HepG2 (cell line): ENCODE measurements at regions not wholly inside any gene's neighbourhood (a gene's known extent, or its start where the extent isn't known, plus 50 kb on each side); places are given as distances from the start of the nearest gene placed in this dataset.

Experiments used
- ATAC-seq: fragments of 200-7000 bp; cut with Tn5 transposase; 3 replicates; pipeline ENCODE4 v1.9.1; 2020; ENCODE audit warnings: mild to moderate bottlenecking, moderate library complexity
- BruUV-seq: library from RNA; stranded (reverse); fragments of 400-500 nt; replicated peaks from 2 replicates; lab custom pipeline; 2021; lab: Mats Ljungman, UMichigan
- CTCF ChIA-PET: fragments of 300-600 bp; formaldehyde crosslinking; extraction: SDS; loops from one replicate; lab custom pipeline; 2021; ENCODE audit warnings: low total read pairs, inconsistent platforms, low intra/inter-chr PET ratio; lab: Yijun Ruan, JAX
- POLR2A ChIA-PET: fragments of 350-600 bp; sonication (Branson Sonifier 250); formaldehyde crosslinking; loops from one replicate; lab custom pipeline; 2020; ENCODE audit warnings: antibody characterized with exemption, inconsistent platforms; lab: Yijun Ruan, JAX
- DNase-seq: peaks from one replicate; pipeline ENCODE4 v3.0.0-alpha.2; 2015; ENCODE audit warnings: low spot score
- FAIRE-seq: peaks from 3 replicates; lab custom pipeline; 2011; peaks lifted over from hg19 to GRCh38; lab: Jason Lieb, UNC
- H2AFZ ChIP-seq: one replicate; pipeline ENCODE4 v1.6.1; 2011; ENCODE audit warnings: low read length, inconsistent platforms
- H3K27ac ChIP-seq: fragments of 300-600 bp; 3 replicates; pipeline ENCODE4 v1.8.0; 2011; ENCODE audit warnings: mixed run types, mild to moderate bottlenecking, mixed read lengths, low read length, inconsistent platforms; ENCODE audit not compliant: insufficient read depth; ENCODE audit errors: extremely low read length
- H3K27me3 ChIP-seq, 2 experiments: fragments of 200-600 bp in 1 of 2; 2 replicates in 1 of 2; 3 replicates in 1 of 2; pipeline versions ENCODE4 v1.6.0 to v1.8.0; 2011; ENCODE audit warnings: low read length in 2 of 2, mild to moderate bottlenecking in 2 of 2, moderate library complexity in 2 of 2, inconsistent platforms in 1 of 2; ENCODE audit not compliant: insufficient read depth in 2 of 2, control insufficient read depth in 1 of 2
- H3K36me3 ChIP-seq, 2 experiments: fragments of 200-600 bp in 1 of 2; replicated peaks in 1 of 2; 2 replicates in 1 of 2; 3 replicates in 1 of 2; pipeline versions ENCODE4 v1.5.1 to v1.8.0; 2011; ENCODE audit warnings: low read length in 2 of 2, inconsistent platforms in 1 of 2; ENCODE audit not compliant: insufficient read depth in 2 of 2, control insufficient read depth in 1 of 2
- H3K4me1 ChIP-seq: 2 replicates; pipeline ENCODE4 v1.5.1; 2012; ENCODE audit warnings: low read length, inconsistent platforms; ENCODE audit not compliant: insufficient read depth
- H3K4me2 ChIP-seq: 2 replicates; pipeline ENCODE4 v1.6.0; 2011; ENCODE audit warnings: low read depth, low read length, inconsistent platforms
- H3K4me3 ChIP-seq, 3 experiments: fragments of 200-600 bp in 1 of 3; sonication (generic), shearing (Covaris generic) in 1 of 3; replicated peaks in 1 of 3; 2 replicates each; pipeline ENCODE4 v1.5.1; 2011 to 2016; ENCODE audit warnings: low read length in 3 of 3, inconsistent platforms in 2 of 3, low read depth in 2 of 3, mild to moderate bottlenecking in 2 of 3, control low read depth in 1 of 3, mixed read lengths in 1 of 3; ENCODE audit not compliant: insufficient read depth in 1 of 3
- H3K79me2 ChIP-seq: one replicate; pipeline ENCODE4 v1.6.1; 2011; ENCODE audit warnings: low read length, inconsistent platforms; ENCODE audit not compliant: insufficient read depth
- H3K9ac ChIP-seq: 2 replicates; pipeline ENCODE4 v1.6.0; 2011; ENCODE audit warnings: mild to moderate bottlenecking, low read depth, low read length, inconsistent platforms; ENCODE audit not compliant: insufficient read depth
- H3K9me3 ChIP-seq: 2 replicates; pipeline ENCODE4 v1.5.1; 2012; ENCODE audit warnings: mild to moderate bottlenecking, low read length
- H4K20me1 ChIP-seq: 2 replicates; pipeline ENCODE4 v1.6.0; 2011; ENCODE audit warnings: inconsistent platforms, mild to moderate bottlenecking, low read length, moderate library complexity; ENCODE audit not compliant: insufficient read depth
- AKNA ChIP-seq: sonication (generic); formaldehyde crosslinking; IDR thresholded peaks from 2 replicates; pipeline ENCODE4 v1.4.0; 2020; ENCODE audit warnings: missing genetic modification reagents, borderline replicate concordance
- CSRNP1 ChIP-seq: sonication (generic); formaldehyde crosslinking; IDR thresholded peaks from 2 replicates; pipeline ENCODE4 v1.8.1; 2023; ENCODE audit warnings: mild to moderate bottlenecking, missing genetic modification reagents
- GRHL1 ChIP-seq: sonication (generic); formaldehyde crosslinking; conservative IDR thresholded peaks from 2 replicates; pipeline ENCODE4 v1.8.0; 2022; ENCODE audit warnings: missing genetic modification reagents
- HIVEP1 ChIP-seq: sonication (generic); formaldehyde crosslinking; IDR thresholded peaks from 2 replicates; pipeline ENCODE4 v1.4.0; 2020; ENCODE audit warnings: mild to moderate bottlenecking, missing genetic modification reagents
- MAFK ChIP-seq, 2 experiments: IDR thresholded peaks in 1 of 2; conservative IDR thresholded peaks in 1 of 2; 2 replicates each; pipeline ENCODE4 v1.6.1; 2011; ENCODE audit warnings: improper control_type of control experiment in 2 of 2, low read length in 2 of 2
- RELA ChIP-seq: sonication (generic); formaldehyde crosslinking; IDR thresholded peaks from 2 replicates; pipeline ENCODE4 v1.4.0; 2020; ENCODE audit warnings: missing genetic modification reagents
- RERE ChIP-seq: IDR thresholded peaks from 2 replicates; pipeline ENCODE4 v1.6.1; 2016; ENCODE audit warnings: low read depth, missing genetic modification reagents, missing compliant biosample characterization
- RORA ChIP-seq: sonication (generic); formaldehyde crosslinking; IDR thresholded peaks from 2 replicates; pipeline ENCODE4 v1.5.0; 2020; ENCODE audit warnings: mild to moderate bottlenecking, missing genetic modification reagents, moderate library complexity
- STAT5B ChIP-seq: sonication (generic); formaldehyde crosslinking; IDR thresholded peaks from 2 replicates; pipeline ENCODE4 v1.4.0; 2020; ENCODE audit warnings: missing genetic modification reagents
- ZNF180 ChIP-seq: sonication (generic); formaldehyde crosslinking; IDR thresholded peaks from 2 replicates; pipeline ENCODE4 v1.4.0; 2020; ENCODE audit warnings: low read depth, missing genetic modification reagents, borderline replicate concordance
- ZNF317 ChIP-seq: sonication (generic); formaldehyde crosslinking; IDR thresholded peaks from 2 replicates; pipeline ENCODE4 v1.5.0; 2020; ENCODE audit warnings: mild to moderate bottlenecking, missing genetic modification reagents
- WGBS: methylation state at CpG from one replicate; pipeline ENCODE4 v1.1.6; 2017; ENCODE audit warnings: low lambda C conversion rate; 5-methylcytosine and 5-hydroxymethylcytosine counted together
- in situ Hi-C: cut with HindIII; loops from 2 replicates; pipeline ENCODE4 v1.10.0; 2017; ENCODE audit warnings: low pct_unique_long_range_greater_than_20kb; ENCODE audit not compliant: extremely low pct_ligation_motif_present
- intact Hi-C: fragments of 100-400 bp; cut with micrococcal nuclease; formaldehyde crosslinking; loops from one replicate; pipeline ENCODE4 v1.10.0; 2022; ENCODE audit not compliant: unreplicated experiment

GRCh38 chr14:81940651-81941050 is 407.0 kb upstream of the SEL1L start:
- BruUV-seq, result no TSS peak
- Histone ChIP-seq H3K4me2 (no peak overlapping the region), H4K20me1 (no peaks in the 10 kb centered on the region), H3K9me3 (peaks cover 65% of the 10 kb centered on the region), H3K79me2 (no peaks in the 10 kb centered on the region), H3K9ac (no peak overlapping the region), H3K36me3 (no peaks in the 10 kb centered on the region), H3K27me3 (no peaks in the 10 kb centered on the region; a peak in 1 of 5 replicates), H3K4me1 (no peaks in the 10 kb centered on the region), H2AFZ (no peak overlapping the region), H3K4me3 (no peak overlapping the region), H3K27ac (no peak overlapping the region)
- WGBS, result 7% methylated on average over 1 of the region's 1 CpG
- FAIRE-seq, result no peak
- in situ Hi-C loops, result no loop called here
- POLR2A ChIA-PET, result no interaction called here
- no peak for DNase-seq
- CTCF ChIA-PET, result no interaction called here
- intact Hi-C loops, result no loop called here
- no peak for ATAC-seq
- no peak for TF ChIP-seq ZNF317 (CRISPR knock-in tag)
- TF ChIP-seq MAFK (conservative IDR thresholded peaks at IDR 0.05 in 1 of 2, IDR thresholded peaks at IDR 0.05 in 1 of 2; ENCODE audit: low read length in 2 of 2), result no peak
- no peak for TF ChIP-seq RORA
- no peak for TF ChIP-seq HIVEP1 (CRISPR knock-in tag)
- TF ChIP-seq AKNA (CRISPR knock-in tag), result no peak
- no peak for TF ChIP-seq RERE (CRISPR knock-in tag)
- no peak for TF ChIP-seq RELA (CRISPR knock-in tag)
- TF ChIP-seq GRHL1, result no peak
- TF ChIP-seq STAT5B (CRISPR knock-in tag), result no peak
- TF ChIP-seq CSRNP1 (CRISPR knock-in tag), result no peak
- no peak for TF ChIP-seq ZNF180 (CRISPR knock-in tag)
